ENCODE measurements at regions not wholly inside any gene's neighbourhood (a gene's known extent, or its start where the extent isn't known, plus 50 kb on each side); places are given as distances from the start of the nearest gene placed in this dataset.

DNA sequence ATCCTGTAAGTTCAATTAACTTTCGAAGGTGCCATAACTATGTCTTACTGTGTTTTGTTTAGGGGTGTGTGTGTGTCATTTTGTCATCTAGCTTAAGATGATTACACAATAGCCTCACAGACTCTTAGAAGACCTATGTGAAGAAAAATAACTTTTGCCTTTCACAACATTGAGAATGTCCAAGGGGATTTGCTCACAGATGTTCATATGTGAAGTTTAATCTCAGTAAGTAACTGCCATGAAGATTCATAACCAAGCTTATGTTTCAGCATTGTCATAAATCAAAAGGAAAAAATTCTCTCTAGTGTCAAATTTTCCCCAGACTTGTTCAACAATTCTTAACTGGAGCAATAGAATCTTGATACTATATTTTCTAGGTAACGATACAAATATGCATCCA is 226.1 kb upstream of the PRKD1 start:
- Mint-ChIP-seq H3K4me3 (no peak overlapping the region), H3K4me1 (ENCODE audit: low read depth) (no peaks in the 10 kb centered on the region), H3K27ac (no peak overlapping the region), H3K36me3 (ENCODE audit: low read depth) (no peaks in the 10 kb centered on the region), H3K9me3 (peaks cover 25% of the 10 kb centered on the region), H3K27me3 (ENCODE audit: low read depth) (no peaks in the 10 kb centered on the region)
- DNase-seq (ENCODE audit: low spot score), result no peak

- no peak overlapping the region for H3K4me3 Mint-ChIP-seq
- no peaks in the 10 kb centered on the region for H3K27me3 Mint-ChIP-seq (ENCODE audit: low read depth)
- H3K4me1 Mint-ChIP-seq (ENCODE audit: low read depth), result no peaks in the 10 kb centered on the region
- H3K36me3 Mint-ChIP-seq (ENCODE audit: low read depth), result no peaks in the 10 kb centered on the region
- H3K27ac Mint-ChIP-seq, result no peak overlapping the region
- DNase-seq (ENCODE audit: low spot score), result no peak
- H3K9me3 Mint-ChIP-seq, result peaks cover 8% of the 10 kb centered on the region
These were observed 228.9 kb upstream of the PRKD1 start for GRCh38 chr14:30156571-30156970.

DNA sequence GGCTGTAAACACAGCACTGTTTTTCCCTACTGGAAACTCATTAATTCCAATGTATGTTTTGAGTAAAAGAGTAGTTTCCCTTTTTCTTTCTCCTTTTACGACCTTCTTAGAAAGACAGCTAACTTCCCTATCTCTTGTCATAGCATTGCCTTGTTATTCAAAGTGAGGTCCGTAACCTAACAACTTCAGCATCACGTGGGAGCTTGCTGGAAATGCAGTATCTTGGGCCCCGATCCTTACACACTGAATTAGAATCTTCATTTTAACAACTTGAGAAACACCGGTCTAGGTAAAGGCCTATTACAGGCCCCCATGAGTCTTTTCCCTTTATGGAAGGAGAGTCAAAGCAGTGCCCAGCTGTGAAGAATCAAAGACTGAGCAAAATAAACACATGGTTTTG is 230.7 kb upstream of the PRKD1 start:
- Mint-ChIP-seq H3K36me3 (ENCODE audit: low read depth) (no peaks in the 10 kb centered on the region), H3K4me1 (ENCODE audit: low read depth) (no peaks in the 10 kb centered on the region), H3K9me3 (peaks cover 8% of the 10 kb centered on the region), H3K4me3 (no peak overlapping the region), H3K27ac (no peak overlapping the region), H3K27me3 (ENCODE audit: low read depth) (no peaks in the 10 kb centered on the region)
- DNase-seq (ENCODE audit: low spot score), result no peak

DNA sequence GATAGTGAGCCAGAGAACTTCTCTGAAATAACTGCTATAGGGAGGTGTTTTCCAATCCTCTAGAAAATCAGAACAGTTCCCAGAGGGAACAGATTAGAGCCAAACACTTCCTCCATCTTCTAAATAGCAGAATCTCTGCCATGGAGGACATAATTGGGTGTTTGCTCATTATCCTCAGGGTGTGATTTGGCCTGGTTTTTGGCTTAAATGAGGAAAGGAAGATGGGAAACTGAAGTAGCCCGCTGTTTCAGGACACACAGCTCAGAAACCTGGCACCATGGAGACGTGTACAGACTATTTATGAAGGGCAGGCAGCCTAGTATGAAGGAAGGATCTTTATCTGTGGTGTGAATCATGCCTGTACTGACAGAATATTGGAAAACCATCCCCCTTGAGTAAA is 231.7 kb upstream of the PRKD1 start:
- Mint-ChIP-seq H3K9me3 (peaks cover 4% of the 10 kb centered on the region), H3K27ac (no peak overlapping the region), H3K4me3 (no peak overlapping the region), H3K27me3 (ENCODE audit: low read depth) (no peaks in the 10 kb centered on the region), H3K36me3 (ENCODE audit: low read depth) (no peaks in the 10 kb centered on the region), H3K4me1 (ENCODE audit: low read depth) (no peaks in the 10 kb centered on the region)
- no peak for DNase-seq (ENCODE audit: low spot score)

DNA sequence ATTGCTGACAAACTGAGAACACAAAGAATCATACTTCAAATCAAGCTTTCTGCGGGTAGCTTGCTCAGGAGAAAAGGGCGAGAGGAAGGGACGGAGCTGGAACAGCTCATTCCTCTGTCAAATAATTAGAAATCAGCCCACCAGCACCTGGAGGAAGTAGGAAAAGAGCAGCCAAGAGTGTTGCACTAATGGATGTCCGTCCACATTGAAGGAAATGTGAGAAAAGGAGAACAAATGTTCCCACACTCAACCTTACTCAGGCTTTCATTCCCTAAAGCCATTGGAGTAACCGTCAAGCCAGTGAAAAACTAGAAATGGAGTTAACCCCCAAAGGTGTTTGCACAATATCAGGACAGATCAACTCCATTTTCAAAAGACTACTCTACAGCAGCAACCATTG is 233.0 kb upstream of the PRKD1 start:
- Mint-ChIP-seq H3K27ac (no peak overlapping the region), H3K27me3 (ENCODE audit: low read depth) (no peaks in the 10 kb centered on the region), H3K9me3 (no peaks in the 10 kb centered on the region), H3K4me1 (ENCODE audit: low read depth) (no peaks in the 10 kb centered on the region), H3K4me3 (no peak overlapping the region), H3K36me3 (ENCODE audit: low read depth) (no peaks in the 10 kb centered on the region)
- DNase-seq (ENCODE audit: low spot score), result no peak

DNA sequence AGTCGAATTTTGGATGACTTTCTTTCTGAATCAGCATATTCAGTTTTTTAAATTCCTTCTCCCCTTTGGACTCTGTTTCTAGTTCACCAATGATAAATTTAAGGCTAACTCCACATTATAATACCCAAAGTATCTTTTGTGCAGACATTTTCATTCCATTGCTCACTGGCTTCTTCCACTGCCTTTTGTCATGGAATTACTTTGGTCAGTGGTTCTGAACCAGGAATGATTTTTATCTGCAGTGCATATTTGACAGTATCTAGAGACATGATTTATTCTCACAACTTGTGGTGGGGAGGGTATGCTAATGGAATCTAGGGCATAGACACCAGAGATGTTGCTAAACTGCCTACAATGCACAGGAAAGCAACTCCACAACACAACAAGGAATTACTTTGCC is 234.4 kb upstream of the PRKD1 start:
- Mint-ChIP-seq H3K4me1 (ENCODE audit: low read depth) (no peaks in the 10 kb centered on the region), H3K27me3 (ENCODE audit: low read depth) (no peaks in the 10 kb centered on the region), H3K27ac (no peak overlapping the region), H3K9me3 (no peaks in the 10 kb centered on the region), H3K36me3 (ENCODE audit: low read depth) (no peaks in the 10 kb centered on the region), H3K4me3 (no peak overlapping the region)
- no peak for DNase-seq (ENCODE audit: low spot score)

DNA sequence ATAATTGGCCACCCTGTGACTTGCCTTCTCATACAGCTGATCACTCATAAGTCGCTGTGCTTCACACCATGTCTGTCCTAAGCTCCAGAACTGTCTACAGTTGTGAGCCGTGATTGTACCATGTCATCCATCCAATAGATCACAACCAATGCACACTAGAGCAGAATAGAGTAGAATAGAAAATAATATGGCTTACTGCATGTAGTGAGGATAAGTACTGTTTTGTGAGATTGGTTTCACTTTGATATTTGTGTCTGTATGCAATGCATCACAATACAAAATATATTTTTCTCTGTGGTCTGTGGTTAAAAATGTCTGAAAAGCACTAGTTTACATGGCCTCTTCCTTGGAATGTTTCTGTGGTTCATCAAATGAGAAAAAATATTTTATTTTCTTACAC is 237.6 kb upstream of the PRKD1 start:
- Mint-ChIP-seq H3K4me1 (ENCODE audit: low read depth) (no peaks in the 10 kb centered on the region), H3K9me3 (peaks cover 14% of the 10 kb centered on the region), H3K4me3 (no peak overlapping the region), H3K27ac (no peak overlapping the region), H3K36me3 (ENCODE audit: low read depth) (no peaks in the 10 kb centered on the region), H3K27me3 (ENCODE audit: low read depth) (no peaks in the 10 kb centered on the region)
- no peak for DNase-seq (ENCODE audit: low spot score)

DNA sequence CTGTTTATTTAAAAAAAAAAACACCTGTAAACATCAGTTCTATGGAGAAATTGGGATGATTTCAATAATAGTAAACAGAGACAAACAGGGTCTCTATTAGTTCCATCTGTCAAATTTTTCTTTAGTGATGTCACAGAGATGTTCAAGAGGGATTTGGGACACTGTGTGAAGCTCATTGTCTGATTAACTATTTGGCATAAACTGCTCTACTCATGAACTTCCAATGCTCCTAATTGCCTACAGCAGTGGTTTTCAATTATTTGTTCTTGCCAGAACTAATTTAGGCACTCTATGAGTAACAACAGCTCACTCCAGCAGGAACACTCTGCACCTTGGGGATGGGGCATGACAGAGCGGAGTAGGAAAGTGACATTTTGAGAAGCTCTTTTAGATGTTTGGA is 250.1 kb upstream of the PRKD1 start:
- H3K9me3 Mint-ChIP-seq, result peaks cover 16% of the 10 kb centered on the region
- no peaks in the 10 kb centered on the region for H3K4me1 Mint-ChIP-seq (ENCODE audit: low read depth)
- H3K36me3 Mint-ChIP-seq (ENCODE audit: low read depth), result no peaks in the 10 kb centered on the region
- DNase-seq (ENCODE audit: low spot score), result no peak
- H3K4me3 Mint-ChIP-seq, result no peak overlapping the region
- H3K27ac Mint-ChIP-seq, result no peak overlapping the region
- no peaks in the 10 kb centered on the region for H3K27me3 Mint-ChIP-seq (ENCODE audit: low read depth)

GRCh38 chr14:30179381-30180130 is 251.9 kb upstream of the PRKD1 start:
- no peaks in the 10 kb centered on the region for H3K4me1 Mint-ChIP-seq (ENCODE audit: low read depth)
- no peak for DNase-seq (ENCODE audit: low spot score)
- no peaks in the 10 kb centered on the region for H3K36me3 Mint-ChIP-seq (ENCODE audit: low read depth)
- H3K27me3 Mint-ChIP-seq (ENCODE audit: low read depth), result no peaks in the 10 kb centered on the region
- H3K9me3 Mint-ChIP-seq, result peaks cover 22% of the 10 kb centered on the region
- no peak overlapping the region for H3K4me3 Mint-ChIP-seq
- no peak overlapping the region for H3K27ac Mint-ChIP-seq

DNA sequence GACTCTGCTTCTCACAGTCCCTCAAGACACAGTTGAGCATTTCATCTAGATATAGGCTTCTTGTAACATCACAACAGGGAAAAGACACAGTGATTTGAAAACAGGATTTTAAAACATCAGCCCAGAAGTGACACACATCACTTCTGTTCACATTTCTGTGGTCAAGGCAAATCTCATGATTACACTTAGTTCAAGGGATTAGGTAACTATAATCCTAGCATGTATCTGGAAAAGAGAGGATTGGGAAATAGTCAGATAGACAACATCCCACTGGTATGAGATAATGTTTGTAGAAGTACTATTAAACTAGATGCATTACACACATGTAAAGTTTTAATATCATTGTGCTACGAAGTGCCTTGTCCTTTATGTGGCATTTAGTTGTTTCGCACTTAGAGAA is 252.6 kb upstream of the PRKD1 start:
- no peak for DNase-seq (ENCODE audit: low spot score)

DNA sequence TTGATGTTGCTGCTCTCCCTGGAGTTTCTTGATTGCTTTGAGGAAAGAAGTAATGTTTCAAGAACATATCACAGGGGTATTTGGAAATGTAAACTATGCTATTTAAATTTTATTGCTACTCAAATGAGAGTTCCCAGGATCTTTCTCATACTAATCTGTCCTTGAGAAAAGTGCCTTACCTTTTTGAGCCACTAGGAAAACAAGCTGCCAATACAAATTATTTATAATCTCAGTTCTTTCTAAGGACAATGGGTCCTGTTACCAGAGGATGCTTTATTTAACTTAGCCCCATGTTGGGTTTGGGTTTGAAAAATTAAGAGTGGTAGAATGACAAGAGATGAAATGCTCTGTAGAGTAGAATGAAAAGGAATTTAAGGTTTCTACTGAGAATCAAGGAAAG is 258.2 kb upstream of the PRKD1 start:
- Mint-ChIP-seq H3K27me3 (ENCODE audit: low read depth) (no peaks in the 10 kb centered on the region), H3K9me3 (peaks cover 12% of the 10 kb centered on the region), H3K27ac (no peak overlapping the region), H3K4me3 (no peak overlapping the region), H3K4me1 (ENCODE audit: low read depth) (no peaks in the 10 kb centered on the region), H3K36me3 (ENCODE audit: low read depth) (no peaks in the 10 kb centered on the region)
- DNase-seq (ENCODE audit: low spot score), result no peak

More for the DNA sequence above, 252.6 kb upstream of the PRKD1 start:
- Mint-ChIP-seq H3K9me3 (peaks cover 22% of the 10 kb centered on the region), H3K36me3 (ENCODE audit: low read depth) (no peaks in the 10 kb centered on the region), H3K4me1 (ENCODE audit: low read depth) (no peaks in the 10 kb centered on the region), H3K4me3 (no peak overlapping the region), H3K27me3 (ENCODE audit: low read depth) (no peaks in the 10 kb centered on the region), H3K27ac (no peak overlapping the region)

- H3K27me3 Mint-ChIP-seq (ENCODE audit: low read depth), result no peaks in the 10 kb centered on the region
- H3K9me3 Mint-ChIP-seq, result no peaks in the 10 kb centered on the region
- H3K4me1 Mint-ChIP-seq (ENCODE audit: low read depth), result no peaks in the 10 kb centered on the region
- DNase-seq (ENCODE audit: low spot score), result no peak
- H3K4me3 Mint-ChIP-seq, result no peak overlapping the region
- H3K36me3 Mint-ChIP-seq (ENCODE audit: low read depth), result no peaks in the 10 kb centered on the region
- no peak overlapping the region for H3K27ac Mint-ChIP-seq
These were observed 264.1 kb upstream of the PRKD1 start for GRCh38 chr14:30191639-30192279.

DNA sequence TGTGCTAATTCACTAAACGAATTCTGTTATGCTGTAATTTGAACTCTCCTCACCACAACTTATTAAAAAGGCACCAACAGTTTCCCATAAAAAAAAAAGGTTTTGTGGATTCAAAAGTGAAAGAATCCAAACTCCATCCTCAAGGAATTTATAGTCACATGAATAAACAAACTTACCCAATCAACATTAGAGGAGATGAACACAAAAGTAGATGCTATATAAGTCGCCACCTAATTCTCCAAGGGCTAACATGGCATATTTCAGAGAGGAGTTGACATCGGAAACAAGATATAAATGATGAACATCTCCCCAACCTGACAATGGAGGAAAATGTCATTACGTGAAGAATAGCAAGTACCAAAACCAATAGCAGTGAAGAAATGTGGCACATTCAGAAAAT is 265.5 kb upstream of the PRKD1 start:
- Mint-ChIP-seq H3K27me3 (ENCODE audit: low read depth) (no peaks in the 10 kb centered on the region), H3K27ac (no peak overlapping the region), H3K36me3 (ENCODE audit: low read depth) (no peaks in the 10 kb centered on the region), H3K4me1 (ENCODE audit: low read depth) (no peaks in the 10 kb centered on the region), H3K4me3 (no peak overlapping the region), H3K9me3 (no peaks in the 10 kb centered on the region)
- no peak for DNase-seq (ENCODE audit: low spot score)

DNA sequence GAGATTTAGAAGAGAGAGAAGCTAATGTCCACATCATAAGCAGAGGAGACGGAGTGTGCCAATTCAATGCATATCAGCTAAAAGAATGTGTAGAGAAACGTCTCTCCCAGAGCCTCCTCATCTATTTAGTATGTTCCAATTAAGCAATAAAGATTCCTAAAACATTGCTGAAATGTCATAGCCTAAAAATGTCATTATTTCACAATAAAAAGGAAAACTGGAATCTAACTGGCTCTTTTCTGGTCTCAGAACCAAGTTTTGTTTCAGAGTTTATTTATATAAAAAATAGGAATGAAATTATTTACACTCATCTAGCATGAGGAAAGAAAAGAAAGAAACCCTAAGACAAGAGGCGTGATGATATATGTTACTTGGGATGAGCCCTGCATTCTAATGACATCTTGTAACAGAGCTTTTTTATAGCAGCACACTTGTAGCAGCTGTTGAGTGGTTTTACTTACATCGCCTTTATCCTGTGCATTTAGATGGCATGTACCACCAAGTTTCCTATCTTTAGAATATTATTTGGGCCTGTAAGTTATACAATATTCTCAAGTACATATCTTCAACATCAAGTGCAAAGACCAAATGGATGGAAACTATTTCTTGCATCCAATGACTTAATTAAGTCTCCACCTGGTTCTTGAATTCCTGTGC is 266.3 kb upstream of the PRKD1 start:
- H3K27ac Mint-ChIP-seq, result no peak overlapping the region

More for the DNA sequence above, 266.3 kb upstream of the PRKD1 start:
- DNase-seq (ENCODE audit: low spot score), result no peak
- Mint-ChIP-seq H3K36me3 (ENCODE audit: low read depth) (no peaks in the 10 kb centered on the region), H3K9me3 (no peaks in the 10 kb centered on the region), H3K4me3 (no peak overlapping the region), H3K27me3 (ENCODE audit: low read depth) (no peaks in the 10 kb centered on the region), H3K4me1 (ENCODE audit: low read depth) (no peaks in the 10 kb centered on the region)
